ENCODE measurements at regions not wholly inside any gene's neighbourhood (a gene's known extent, or its start where the extent isn't known, plus 50 kb on each side); places are given as distances from the start of the nearest gene placed in this dataset.

DNA sequence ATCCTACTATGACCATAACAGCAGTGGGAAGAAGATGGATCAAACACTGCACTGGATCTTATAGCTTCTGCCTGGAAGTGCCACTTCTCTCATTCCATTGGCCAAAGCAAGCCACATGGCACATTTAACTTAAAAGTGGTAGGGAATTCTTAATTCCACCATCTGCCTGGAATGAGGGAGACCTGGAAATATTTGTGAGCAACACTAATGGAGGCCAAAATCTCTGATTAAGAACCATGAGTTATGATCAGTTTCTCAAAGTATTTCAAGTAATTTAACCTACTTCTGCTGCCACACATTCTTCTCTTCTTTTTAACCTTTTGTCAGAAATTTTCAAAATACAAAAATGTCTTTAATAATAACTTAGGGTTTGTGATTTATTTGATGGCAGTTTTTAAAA is 154.0 kb upstream of the C1orf87 start:
- Histone ChIP-seq H3K4me3 (replicated peaks; ENCODE audit: insufficient read depth, low read length) (no peak overlapping the region), H3K27ac (replicated peaks) (no peak overlapping the region), H3K27me3 (ENCODE audit: insufficient read depth, poor library complexity, severe bottlenecking) (no peaks in the 10 kb centered on the region)
- TF ChIP-seq GABPA (IDR thresholded peaks at IDR 0.05; ENCODE audit: low read depth) (no peak), POLR2AphosphoS5 (IDR thresholded peaks at IDR 0.05; ENCODE audit: low read depth) (no peak), SPI1 (IDR thresholded peaks at IDR 0.05; ENCODE audit: borderline replicate concordance, low read depth) (no peak)
- TF ChIP-seq, protein P1, sequence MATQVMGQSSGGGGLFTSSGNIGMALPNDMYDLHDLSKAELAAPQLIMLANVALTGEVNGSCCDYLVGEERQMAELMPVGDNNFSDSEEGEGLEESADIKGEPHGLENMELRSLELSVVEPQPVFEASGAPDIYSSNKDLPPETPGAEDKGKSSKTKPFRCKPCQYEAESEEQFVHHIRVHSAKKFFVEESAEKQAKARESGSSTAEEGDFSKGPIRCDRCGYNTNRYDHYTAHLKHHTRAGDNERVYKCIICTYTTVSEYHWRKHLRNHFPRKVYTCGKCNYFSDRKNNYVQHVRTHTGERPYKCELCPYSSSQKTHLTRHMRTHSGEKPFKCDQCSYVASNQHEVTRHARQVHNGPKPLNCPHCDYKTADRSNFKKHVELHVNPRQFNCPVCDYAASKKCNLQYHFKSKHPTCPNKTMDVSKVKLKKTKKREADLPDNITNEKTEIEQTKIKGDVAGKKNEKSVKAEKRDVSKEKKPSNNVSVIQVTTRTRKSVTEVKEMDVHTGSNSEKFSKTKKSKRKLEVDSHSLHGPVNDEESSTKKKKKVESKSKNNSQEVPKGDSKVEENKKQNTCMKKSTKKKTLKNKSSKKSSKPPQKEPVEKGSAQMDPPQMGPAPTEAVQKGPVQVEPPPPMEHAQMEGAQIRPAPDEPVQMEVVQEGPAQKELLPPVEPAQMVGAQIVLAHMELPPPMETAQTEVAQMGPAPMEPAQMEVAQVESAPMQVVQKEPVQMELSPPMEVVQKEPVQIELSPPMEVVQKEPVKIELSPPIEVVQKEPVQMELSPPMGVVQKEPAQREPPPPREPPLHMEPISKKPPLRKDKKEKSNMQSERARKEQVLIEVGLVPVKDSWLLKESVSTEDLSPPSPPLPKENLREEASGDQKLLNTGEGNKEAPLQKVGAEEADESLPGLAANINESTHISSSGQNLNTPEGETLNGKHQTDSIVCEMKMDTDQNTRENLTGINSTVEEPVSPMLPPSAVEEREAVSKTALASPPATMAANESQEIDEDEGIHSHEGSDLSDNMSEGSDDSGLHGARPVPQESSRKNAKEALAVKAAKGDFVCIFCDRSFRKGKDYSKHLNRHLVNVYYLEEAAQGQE (IDR thresholded peaks at IDR 0.05; ENCODE audit: insufficient replicate concordance, low read depth): no peak
- TF ChIP-seq, protein P2, sequence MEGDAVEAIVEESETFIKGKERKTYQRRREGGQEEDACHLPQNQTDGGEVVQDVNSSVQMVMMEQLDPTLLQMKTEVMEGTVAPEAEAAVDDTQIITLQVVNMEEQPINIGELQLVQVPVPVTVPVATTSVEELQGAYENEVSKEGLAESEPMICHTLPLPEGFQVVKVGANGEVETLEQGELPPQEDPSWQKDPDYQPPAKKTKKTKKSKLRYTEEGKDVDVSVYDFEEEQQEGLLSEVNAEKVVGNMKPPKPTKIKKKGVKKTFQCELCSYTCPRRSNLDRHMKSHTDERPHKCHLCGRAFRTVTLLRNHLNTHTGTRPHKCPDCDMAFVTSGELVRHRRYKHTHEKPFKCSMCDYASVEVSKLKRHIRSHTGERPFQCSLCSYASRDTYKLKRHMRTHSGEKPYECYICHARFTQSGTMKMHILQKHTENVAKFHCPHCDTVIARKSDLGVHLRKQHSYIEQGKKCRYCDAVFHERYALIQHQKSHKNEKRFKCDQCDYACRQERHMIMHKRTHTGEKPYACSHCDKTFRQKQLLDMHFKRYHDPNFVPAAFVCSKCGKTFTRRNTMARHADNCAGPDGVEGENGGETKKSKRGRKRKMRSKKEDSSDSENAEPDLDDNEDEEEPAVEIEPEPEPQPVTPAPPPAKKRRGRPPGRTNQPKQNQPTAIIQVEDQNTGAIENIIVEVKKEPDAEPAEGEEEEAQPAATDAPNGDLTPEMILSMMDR (IDR thresholded peaks at IDR 0.05; ENCODE audit: insufficient read depth, low read length): no peak
- no peak for DNase-seq (ENCODE audit: low read depth in 1 of 2, low spot score in 1 of 2)

DNA sequence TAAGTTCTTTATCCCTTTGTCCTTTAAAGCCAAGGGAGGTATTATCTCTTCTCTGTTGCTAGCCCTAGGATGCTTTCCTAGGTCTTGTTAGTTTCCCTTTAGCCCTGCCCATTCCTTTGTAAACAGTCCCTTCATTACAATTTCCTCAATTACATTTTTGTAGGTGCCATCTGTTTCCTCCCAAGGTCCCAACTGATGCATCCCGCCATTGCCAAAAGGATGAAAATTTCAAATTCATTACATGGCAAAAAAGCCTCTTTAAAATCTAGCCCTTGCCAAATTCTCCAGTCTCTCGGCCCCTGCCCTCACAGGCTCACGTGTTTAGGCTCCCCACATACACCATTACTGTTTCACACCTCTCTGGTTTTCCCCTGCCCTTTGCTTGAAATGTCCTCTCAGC is 151.9 kb upstream of the C1orf87 start:
- DNase-seq (ENCODE audit: low read depth in 1 of 2, low spot score in 1 of 2): no peak
- no peak overlapping the region for H3K4me3 ChIP-seq (replicated peaks; ENCODE audit: insufficient read depth, low read length)
- TF ChIP-seq POLR2AphosphoS5 (IDR thresholded peaks at IDR 0.05; ENCODE audit: low read depth) (no peak), GABPA (IDR thresholded peaks at IDR 0.05; ENCODE audit: low read depth) (no peak), SPI1 (IDR thresholded peaks at IDR 0.05; ENCODE audit: borderline replicate concordance, low read depth) (no peak)
- TF ChIP-seq, protein P2 (IDR thresholded peaks at IDR 0.05; ENCODE audit: insufficient read depth, low read length): no peak
- TF ChIP-seq, protein P1 (IDR thresholded peaks at IDR 0.05; ENCODE audit: insufficient replicate concordance, low read depth): no peak
- H3K27ac ChIP-seq (replicated peaks): no peak overlapping the region
- no peaks in the 10 kb centered on the region for H3K27me3 ChIP-seq (ENCODE audit: insufficient read depth, poor library complexity, severe bottlenecking)

DNA sequence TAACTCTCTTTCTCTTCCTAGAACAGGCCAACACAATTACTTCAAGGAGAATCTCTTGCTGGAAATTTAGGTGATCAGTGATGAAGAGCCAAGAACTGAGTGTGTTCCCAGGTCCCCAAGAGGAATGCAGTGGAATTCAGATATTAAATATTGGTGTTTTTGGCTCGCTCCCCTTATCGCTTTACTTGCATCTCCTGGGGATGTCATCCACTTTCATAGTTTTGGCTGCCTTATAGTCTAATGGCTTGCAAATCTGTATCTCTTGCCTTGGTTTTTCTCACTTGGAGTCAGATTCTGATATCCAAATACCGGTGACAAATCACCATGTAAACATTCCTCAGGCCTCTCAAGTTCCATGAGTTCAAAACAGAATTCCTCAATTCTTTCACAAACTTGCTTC is 151.0 kb upstream of the C1orf87 start:
- no peak overlapping the region for H3K4me3 ChIP-seq (replicated peaks; ENCODE audit: insufficient read depth, low read length)
- H3K27ac ChIP-seq (replicated peaks): no peak overlapping the region
- no peak for DNase-seq (ENCODE audit: low read depth in 1 of 2, low spot score in 1 of 2)
- TF ChIP-seq, protein P1 (IDR thresholded peaks at IDR 0.05; ENCODE audit: insufficient replicate concordance, low read depth): no peak
- TF ChIP-seq POLR2AphosphoS5 (IDR thresholded peaks at IDR 0.05; ENCODE audit: low read depth): no peak
- TF ChIP-seq GABPA (IDR thresholded peaks at IDR 0.05; ENCODE audit: low read depth): no peak
- no peak for TF ChIP-seq SPI1 (IDR thresholded peaks at IDR 0.05; ENCODE audit: borderline replicate concordance, low read depth)
- TF ChIP-seq, protein P2 (IDR thresholded peaks at IDR 0.05; ENCODE audit: insufficient read depth, low read length): no peak
- no peaks in the 10 kb centered on the region for H3K27me3 ChIP-seq (ENCODE audit: insufficient read depth, poor library complexity, severe bottlenecking)

Measured in HL-60 (cell line).